Neural progenitor cell (in vitro differentiated cells): ENCODE measurements at regions not wholly inside any gene's neighbourhood (a gene's known extent, or its start where the extent isn't known, plus 50 kb on each side); places are given as distances from the start of the nearest gene placed in this dataset.

Experiments used
- DNase-seq: peaks from one replicate; pipeline ENCODE4 v3.0.0-alpha.2; 2016; ENCODE audit warnings: low spot score
- H2AFZ ChIP-seq: fragments of 200-600 bp; sonication (generic); replicated peaks from 2 replicates; pipeline ENCODE4 v1.6.1; 2016; ENCODE audit warnings: antibody characterized with exemption
- H3F3A ChIP-seq: fragments of 200-600 bp; sonication (generic); 2 replicates; pipeline ENCODE4 v1.6.1; 2016; ENCODE audit warnings: antibody characterized with exemption, low read depth
- H3K27ac ChIP-seq: fragments of 200-600 bp; sonication (generic); 2 replicates; pipeline ENCODE4 v1.5.1; 2016; ENCODE audit warnings: mild to moderate bottlenecking
- H3K27me3 ChIP-seq: fragments of 200-600 bp; sonication (generic); 2 replicates; pipeline ENCODE4 v1.6.1; 2016; ENCODE audit warnings: mild to moderate bottlenecking, moderate library complexity
- H3K36me3 ChIP-seq: fragments of 200-600 bp; sonication (generic); 2 replicates; pipeline ENCODE4 v1.5.1; 2016
- H3K4me1 ChIP-seq: fragments of 200-600 bp; sonication (generic); 2 replicates; pipeline ENCODE4 v1.6.1; 2016; ENCODE audit warnings: mixed run types
- H3K4me2 ChIP-seq: fragments of 200-600 bp; sonication (generic); 2 replicates; pipeline ENCODE4 v1.6.1; 2016
- H3K4me3 ChIP-seq: fragments of 200-600 bp; sonication (generic); 2 replicates; pipeline ENCODE4 v1.5.1; 2016
- H3K79me2 ChIP-seq: fragments of 200-600 bp; sonication (generic); 2 replicates; pipeline ENCODE4 v1.6.1; 2016; ENCODE audit warnings: low read depth
- H3K9ac ChIP-seq: fragments of 200-600 bp; sonication (generic); 2 replicates; pipeline ENCODE4 v1.6.1; 2016
- H3K9me3 ChIP-seq: fragments of 200-600 bp; sonication (generic); 2 replicates; pipeline ENCODE4 v1.5.1; 2016; ENCODE audit warnings: low read depth
- H4K20me1 ChIP-seq: fragments of 200-600 bp; sonication (generic); 2 replicates; pipeline ENCODE4 v1.6.1; 2016; ENCODE audit warnings: low read depth
- H3K27ac Mint-ChIP-seq: 3 replicates; pipeline ENCODE4 v1.8.0; 2021; ENCODE audit warnings: mixed read lengths
- H3K27me3 Mint-ChIP-seq: 2 replicates; pipeline ENCODE4 v1.8.0; 2022; ENCODE audit warnings: low read depth, mild to moderate bottlenecking, inconsistent platforms, moderate library complexity, mixed read lengths; ENCODE audit not compliant: insufficient read depth
- H3K36me3 Mint-ChIP-seq: 3 replicates; pipeline ENCODE4 v1.8.0; 2021; ENCODE audit warnings: mixed read lengths
- H3K4me1 Mint-ChIP-seq: 3 replicates; pipeline ENCODE4 v1.8.0; 2021; ENCODE audit warnings: mixed read lengths
- H3K4me3 Mint-ChIP-seq: 3 replicates; pipeline ENCODE4 v1.8.0; 2021; ENCODE audit warnings: mild to moderate bottlenecking, moderate library complexity, mixed read lengths
- H3K9me3 Mint-ChIP-seq: 3 replicates; pipeline ENCODE4 v1.8.0; 2020; ENCODE audit warnings: mixed read lengths
- CTCF ChIP-seq: fragments of 200-600 bp; sonication (generic); IDR thresholded peaks from 2 replicates; pipeline ENCODE4 v1.5.1; 2017; ENCODE audit warnings: antibody characterized with exemption, mild to moderate bottlenecking
- EZH2 ChIP-seq: fragments of 200-600 bp; sonication (generic); IDR thresholded peaks from 2 replicates; pipeline ENCODE4 v1.6.1; 2017; ENCODE audit warnings: antibody characterized with exemption, mild to moderate bottlenecking, moderate library complexity
- EZH2phosphoT487 ChIP-seq: fragments of 200-600 bp; sonication (generic); IDR thresholded peaks from 2 replicates; pipeline ENCODE4 v1.6.1; 2017; ENCODE audit warnings: antibody characterized with exemption

DNA sequence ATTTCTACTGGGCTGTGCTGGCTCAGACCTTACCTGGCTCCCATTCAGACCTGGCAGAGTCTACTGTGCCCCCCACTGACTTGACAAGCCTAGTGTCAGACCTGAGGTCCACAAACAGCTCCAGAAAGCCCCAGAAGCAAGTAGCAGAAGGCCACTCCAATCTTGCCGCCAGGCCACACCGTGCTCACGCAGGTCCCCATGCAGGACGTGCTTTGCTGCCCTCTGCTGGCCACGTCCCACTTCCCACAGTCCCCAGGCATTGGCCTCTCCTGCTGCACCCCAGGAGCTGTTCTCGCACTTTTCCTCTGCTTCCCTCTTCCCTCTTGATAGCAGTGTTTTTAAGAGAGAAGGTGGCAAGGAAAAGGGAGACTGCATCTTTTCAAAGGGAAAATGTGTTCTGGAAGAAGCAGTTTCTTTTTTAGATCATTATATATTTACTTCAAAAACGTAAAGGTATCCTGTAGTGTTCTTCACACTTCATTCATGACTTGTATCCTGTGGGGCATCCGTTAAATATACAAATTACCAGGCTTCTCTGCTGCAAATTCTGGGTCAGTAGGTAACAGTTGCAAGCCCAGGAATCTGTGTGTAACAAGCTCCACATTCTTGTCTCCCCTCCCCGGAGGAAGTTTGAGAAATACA, 81.4 kb upstream of the PAPOLG start:
- Histone ChIP-seq H3K36me3 (no peaks in the 10 kb centered on the region), H3K4me2 (no peak overlapping the region), H4K20me1 (no peaks in the 10 kb centered on the region), H3K9me3 (no peaks in the 10 kb centered on the region), H3K4me3 (no peak overlapping the region), H3F3A (peaks cover 3% of the 10 kb centered on the region), H3K27me3 (no peaks in the 10 kb centered on the region), H3K4me1 (no peaks in the 10 kb centered on the region), H2AFZ (peak overlapping the region; percentile 91), H3K27ac (no peak overlapping the region), H3K79me2 (no peaks in the 10 kb centered on the region), H3K9ac (no peak overlapping the region)
- no peak for TF ChIP-seq EZH2
- peak; percentile 85 for TF ChIP-seq CTCF
- no peak for TF ChIP-seq EZH2phosphoT487
- H3K9me3 Mint-ChIP-seq = no peaks in the 10 kb centered on the region
- no peak overlapping the region for H3K4me3 Mint-ChIP-seq
- H3K27ac Mint-ChIP-seq = no peak overlapping the region
- peaks cover 3% of the 10 kb centered on the region for H3K27me3 Mint-ChIP-seq
- no peaks in the 10 kb centered on the region for H3K36me3 Mint-ChIP-seq
- peak; percentile 85 for DNase-seq
- peaks cover 4% of the 10 kb centered on the region for H3K4me1 Mint-ChIP-seq

- Histone ChIP-seq H3F3A (peaks cover 3% of the 10 kb centered on the region), H3K27ac (no peak overlapping the region), H4K20me1 (no peaks in the 10 kb centered on the region), H2AFZ (peak overlapping the region; percentile 91), H3K9me3 (no peaks in the 10 kb centered on the region), H3K27me3 (no peaks in the 10 kb centered on the region), H3K36me3 (no peaks in the 10 kb centered on the region), H3K9ac (no peak overlapping the region), H3K79me2 (no peaks in the 10 kb centered on the region), H3K4me1 (no peaks in the 10 kb centered on the region), H3K4me2 (no peak overlapping the region), H3K4me3 (no peak overlapping the region)
- Mint-ChIP-seq H3K36me3 (no peaks in the 10 kb centered on the region), H3K4me3 (no peak overlapping the region), H3K27me3 (peaks cover 3% of the 10 kb centered on the region), H3K27ac (no peak overlapping the region), H3K9me3 (no peaks in the 10 kb centered on the region), H3K4me1 (peaks cover 4% of the 10 kb centered on the region)
- no peak for DNase-seq
- TF ChIP-seq EZH2phosphoT487 = no peak
- peak; percentile 12 for TF ChIP-seq CTCF
- TF ChIP-seq EZH2 = no peak
Observed at GRCh38 chr2:60675301-60675700, 80.8 kb upstream of the PAPOLG start.

DNA sequence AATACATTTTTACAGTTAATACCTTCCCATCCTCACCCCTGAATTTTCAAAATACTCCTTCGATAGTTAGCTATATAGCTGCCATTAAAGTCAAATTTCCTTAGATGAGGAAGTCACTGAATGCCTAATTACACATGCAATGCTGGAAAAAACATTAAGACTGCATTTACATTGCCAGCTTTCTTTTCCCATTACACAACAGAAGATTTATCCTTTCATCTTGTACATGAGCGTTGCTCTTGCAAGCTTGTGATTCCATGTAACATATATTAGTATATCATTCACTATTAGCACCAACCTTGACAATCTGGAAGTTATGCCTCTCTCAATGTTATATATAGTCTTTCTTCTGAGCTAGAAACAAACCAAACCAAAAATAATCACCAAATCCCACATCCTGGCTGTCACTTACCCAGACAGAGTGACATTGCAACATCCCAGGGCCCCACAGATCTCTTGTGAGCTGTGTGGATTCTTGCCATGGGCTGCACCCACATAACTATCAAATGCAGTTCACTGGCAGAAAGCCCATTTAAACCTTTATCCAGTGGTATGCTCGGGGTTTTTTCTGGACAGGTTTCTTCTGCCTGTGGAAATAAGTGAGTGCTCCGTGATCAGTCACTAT, 79.2 kb upstream of the PAPOLG start:
- no peak overlapping the region for H3K4me3 Mint-ChIP-seq
- H3F3A ChIP-seq = peaks cover 3% of the 10 kb centered on the region

More for the DNA sequence above, 79.2 kb upstream of the PAPOLG start:
- Histone ChIP-seq H3K9me3 (no peaks in the 10 kb centered on the region), H3K79me2 (no peaks in the 10 kb centered on the region), H3K4me3 (no peak overlapping the region), H2AFZ (no peak overlapping the region), H3K27ac (no peak overlapping the region), H4K20me1 (no peaks in the 10 kb centered on the region), H3K9ac (no peak overlapping the region), H3K4me1 (no peaks in the 10 kb centered on the region), H3K36me3 (no peaks in the 10 kb centered on the region), H3K27me3 (no peaks in the 10 kb centered on the region), H3K4me2 (no peak overlapping the region)
- no peak for DNase-seq
- no peak for TF ChIP-seq EZH2phosphoT487
- no peak for TF ChIP-seq CTCF
- TF ChIP-seq EZH2 = no peak
- Mint-ChIP-seq H3K9me3 (no peaks in the 10 kb centered on the region), H3K4me1 (peaks cover 4% of the 10 kb centered on the region), H3K27ac (no peak overlapping the region), H3K36me3 (no peaks in the 10 kb centered on the region), H3K27me3 (peaks cover 3% of the 10 kb centered on the region)
